Posterior cingulate gyrus (tissue), 11 donors: ENCODE measurements at regions not wholly inside any gene's neighbourhood (a gene's known extent, or its start where the extent isn't known, plus 50 kb on each side); places are given as distances from the start of the nearest gene placed in this dataset.
"Not testable (repeated sequence)": the region's sequence is repeated elsewhere in the genome, so short reads cannot be mapped to it uniquely, and the experiment has no call there.

Experiments
- DNase-seq, 10 donors: peaks; one replicate each; pipeline versions ENCODE4 v3.0.0 to v3.0.0-alpha.2; 2020 to 2021; ENCODE audit warnings: mixed read lengths in 3 of 10
- intact Hi-C: fragments of 100-400 bp; cut with DNase I; formaldehyde crosslinking; loops from one replicate; pipeline ENCODE4 v1.15.1; 2023

GRCh38 chr7:150093897-150094296 lies 220.1 kb downstream of the ATP6V0E2 start:
- intact Hi-C loops, DNase-seq: not testable (repeated sequence)

GRCh38 chr7:150096213-150096994 lies 222.6 kb downstream of the ATP6V0E2 start:
- DNase-seq = peak in 1 of 10 donors; percentile 66
- intact Hi-C loops = not testable (repeated sequence)

GRCh38 chr7:150098592-150098991 lies 224.6 kb upstream of the LRRC61 start:
- DNase-seq = not testable (repeated sequence)

GRCh38 chr7:150101282-150101681 lies 221.9 kb upstream of the LRRC61 start:
- intact Hi-C loops = not testable (repeated sequence)

More at GRCh38 chr7:150098592-150098991, 224.6 kb upstream of the LRRC61 start:
- intact Hi-C loops = not testable (repeated sequence)

GRCh38 chr7:150107283-150107682 lies 215.9 kb upstream of the LRRC61 start:
- intact Hi-C loops, DNase-seq: not testable (repeated sequence)

More at GRCh38 chr7:150101282-150101681, 221.9 kb upstream of the LRRC61 start:
- not testable (repeated sequence) for DNase-seq

GRCh38 chr7:150110375-150110820 lies 212.8 kb upstream of the LRRC61 start:
- peak in 1 of 10 donors; percentile 72 for DNase-seq
- intact Hi-C loops = not testable (repeated sequence)

- intact Hi-C loops, DNase-seq: not testable (repeated sequence)
Measured at GRCh38 chr7:150110882-150111281, 212.3 kb upstream of the LRRC61 start.

GRCh38 chr7:150111373-150112139 lies 211.6 kb upstream of the LRRC61 start:
- DNase-seq = peak in 1 of 10 donors; percentile 80
- intact Hi-C loops = not testable (repeated sequence)

GRCh38 chr7:150113301-150113700 lies 209.9 kb upstream of the LRRC61 start:
- intact Hi-C loops, DNase-seq: not testable (repeated sequence)

- intact Hi-C loops, DNase-seq: not testable (repeated sequence)
Measured at GRCh38 chr7:150114591-150114990, 208.6 kb upstream of the LRRC61 start.

GRCh38 chr7:150119966-150120365 lies 203.2 kb upstream of the LRRC61 start:
- intact Hi-C loops, DNase-seq: not testable (repeated sequence)

- DNase-seq = peak in 7 of 10 donors; percentile 9 to 74 (median 41)
Measured at GRCh38 chr7:150125831-150126230, 197.3 kb upstream of the LRRC61 start.

GRCh38 chr7:150134451-150134850 lies 188.7 kb upstream of the LRRC61 start:
- intact Hi-C loops, DNase-seq: not testable (repeated sequence)

More at GRCh38 chr7:150125831-150126230, 197.3 kb upstream of the LRRC61 start:
- intact Hi-C loops = not testable (repeated sequence)

GRCh38 chr7:150135620-150136190 lies 187.4 kb upstream of the LRRC61 start:
- DNase-seq, intact Hi-C loops: not testable (repeated sequence)

GRCh38 chr7:150139840-150140239 lies 183.3 kb upstream of the LRRC61 start:
- intact Hi-C loops, DNase-seq: not testable (repeated sequence)

- intact Hi-C loops = not testable (repeated sequence)
Measured at GRCh38 chr7:150141525-150142345, 181.4 kb upstream of the LRRC61 start.

GRCh38 chr7:150146124-150146523 lies 177.0 kb upstream of the LRRC61 start:
- DNase-seq, intact Hi-C loops: not testable (repeated sequence)

More at GRCh38 chr7:150141525-150142345, 181.4 kb upstream of the LRRC61 start:
- DNase-seq = not testable (repeated sequence)

- intact Hi-C loops = not testable (repeated sequence)
- DNase-seq = peak in 2 of 10 donors; percentile 11 to 32
Measured at GRCh38 chr7:150147524-150147923, 175.6 kb upstream of the LRRC61 start.

GRCh38 chr7:150156015-150156414 lies 167.1 kb upstream of the LRRC61 start:
- DNase-seq, intact Hi-C loops: not testable (repeated sequence)

GRCh38 chr7:150158696-150159095 lies 164.5 kb upstream of the LRRC61 start:
- DNase-seq, intact Hi-C loops: not testable (repeated sequence)
